Inflammatory macrophage treated with lipopolysaccharide for 4 hours (primary cell): ENCODE measurements at regions not wholly inside any gene's neighbourhood (a gene's known extent, or its start where the extent isn't known, plus 50 kb on each side); places are given as distances from the start of the nearest gene placed in this dataset.

Source experiments
- DNase-seq: peaks from one replicate; pipeline ENCODE4 v3.0.0-alpha.2; 2020

DNA sequence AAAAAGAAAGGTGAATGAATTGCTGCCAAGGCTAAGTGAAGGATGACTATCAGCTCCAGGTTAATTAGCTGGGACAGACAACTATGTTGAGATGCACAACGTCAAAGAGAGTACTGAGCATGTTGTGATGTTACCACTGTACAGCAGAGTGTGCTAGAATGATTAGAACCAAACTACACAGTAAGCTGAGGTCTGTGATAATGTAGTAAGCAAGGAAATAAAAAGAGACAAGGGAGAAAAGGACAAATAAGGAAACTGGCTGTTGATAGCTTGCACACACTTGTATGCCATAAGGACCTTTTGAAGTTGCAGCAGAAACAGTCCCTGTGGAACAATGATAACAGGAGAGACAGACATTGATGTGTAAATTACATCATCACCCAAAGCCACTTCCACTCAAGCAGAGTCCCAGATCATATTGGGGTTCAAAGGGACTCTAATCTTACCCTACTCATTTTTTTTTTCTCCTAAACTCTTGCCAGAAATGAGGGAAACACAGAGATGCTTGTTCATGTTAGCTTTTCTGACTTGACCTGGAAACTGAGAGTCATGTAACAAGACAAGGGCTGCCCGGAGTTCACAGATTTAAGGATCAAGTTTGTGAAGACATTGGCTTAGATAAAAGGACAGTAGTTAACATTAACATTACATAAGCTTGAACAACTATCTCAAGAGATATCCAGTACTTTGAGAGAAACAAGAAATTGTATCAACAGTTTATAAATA is 189.9 kb downstream of the CENPW start:
- DNase-seq, result no peak

- DNase-seq, result no peak
These were observed 190.9 kb downstream of the CENPW start for GRCh38 chr6:126530775-126531174.

GRCh38 chr6:126531286-126531685 is 191.4 kb downstream of the CENPW start:
- no peak for DNase-seq

GRCh38 chr6:126531840-126532239 is 191.9 kb downstream of the CENPW start:
- no peak for DNase-seq

DNA sequence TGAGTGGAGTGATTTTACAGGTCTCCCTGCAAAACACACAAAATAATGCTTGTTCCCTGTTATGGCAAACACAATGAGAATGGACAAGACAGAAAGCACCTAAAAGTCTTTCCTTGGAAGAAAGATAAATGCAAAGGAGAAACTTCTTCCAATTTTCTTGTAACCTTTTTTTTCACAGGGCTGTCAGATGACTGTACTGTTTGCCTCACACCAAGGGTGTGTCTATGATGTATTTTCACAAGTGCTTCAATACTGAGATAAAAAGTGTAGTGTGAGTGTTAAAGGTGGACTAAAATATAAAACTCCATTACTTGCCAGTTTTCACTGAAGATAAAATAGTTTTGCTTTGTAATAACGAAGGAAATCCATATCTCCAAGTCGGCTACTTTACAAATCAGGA is 194.5 kb downstream of the CENPW start:
- DNase-seq, result no peak

GRCh38 chr6:126535138-126535537 is 195.2 kb downstream of the CENPW start:
- no peak for DNase-seq

DNA sequence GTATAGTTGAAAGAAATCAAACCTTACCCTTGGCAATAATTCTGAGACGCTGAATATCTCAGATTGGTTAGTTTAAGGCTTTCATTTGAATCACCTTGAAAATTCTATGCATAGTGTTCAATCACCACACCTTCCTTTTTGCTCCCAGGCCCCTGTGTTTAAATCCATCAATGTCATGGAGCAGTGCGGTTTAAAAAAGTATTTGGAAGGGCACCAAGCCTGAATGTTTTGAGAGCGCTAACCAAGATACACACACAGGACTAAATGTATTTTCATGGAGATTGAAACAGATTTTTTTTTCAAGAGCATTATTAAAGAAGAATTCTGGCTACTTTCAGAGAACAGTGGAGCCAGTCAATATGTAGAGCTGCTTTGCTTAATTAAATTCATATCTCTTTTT is 195.7 kb downstream of the CENPW start:
- DNase-seq, result no peak

DNA sequence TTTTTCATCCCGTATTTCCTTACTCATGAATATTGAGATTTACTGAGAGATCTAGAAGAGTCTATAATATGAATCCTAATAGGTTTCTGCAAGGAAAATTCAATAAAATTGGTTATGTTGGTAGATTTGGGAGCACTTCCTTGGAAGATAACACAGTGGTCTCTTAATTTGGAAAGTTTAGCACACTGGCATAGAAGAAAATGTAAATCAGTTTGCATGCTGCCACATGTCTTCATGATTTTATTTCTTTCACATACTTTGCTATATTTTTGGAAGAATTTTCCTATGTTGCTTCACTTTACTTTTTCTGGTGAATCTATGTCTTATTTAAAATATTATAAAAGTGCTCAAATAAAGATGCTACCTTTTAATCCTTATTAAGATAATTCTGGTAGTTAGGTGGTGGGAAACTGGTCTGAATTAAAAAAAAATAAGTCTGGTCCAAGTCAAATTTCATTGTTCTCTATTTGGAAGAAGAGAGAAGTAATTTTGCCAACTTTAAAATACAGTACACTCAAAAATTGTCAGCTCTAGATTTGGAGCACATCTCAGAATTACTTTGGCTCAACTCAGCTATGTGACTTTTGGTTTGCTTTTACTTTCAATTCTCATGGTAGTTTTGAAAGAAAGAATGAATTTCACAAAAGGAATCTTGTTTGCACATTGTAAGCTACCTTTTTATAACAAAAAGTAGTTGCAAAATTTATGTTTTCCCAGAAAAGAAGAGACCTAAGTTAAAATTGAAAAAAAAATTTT is 197.3 kb downstream of the CENPW start:
- DNase-seq, result no peak

- no peak for DNase-seq
These were observed 199.1 kb downstream of the CENPW start for GRCh38 chr6:126539022-126539421.

DNA sequence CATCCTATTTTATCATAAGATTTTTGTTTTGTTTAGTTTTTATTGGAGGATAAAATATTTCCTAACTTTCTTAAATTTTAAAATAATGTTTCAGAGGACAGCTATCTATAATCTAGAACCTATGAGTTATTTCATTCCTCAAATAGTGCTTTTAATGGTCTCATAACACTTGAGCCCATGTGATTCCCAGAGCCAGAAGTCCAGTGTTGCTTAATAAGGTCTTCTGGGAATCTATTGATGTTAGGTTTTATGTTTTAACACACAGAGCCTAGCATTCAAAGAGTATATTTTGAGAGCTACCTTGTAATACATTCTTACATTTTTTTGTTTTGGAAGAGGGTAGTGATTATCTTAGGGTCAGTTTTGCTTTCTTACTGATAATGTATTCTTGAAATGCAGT is 200.2 kb downstream of the CENPW start:
- no peak for DNase-seq

DNA sequence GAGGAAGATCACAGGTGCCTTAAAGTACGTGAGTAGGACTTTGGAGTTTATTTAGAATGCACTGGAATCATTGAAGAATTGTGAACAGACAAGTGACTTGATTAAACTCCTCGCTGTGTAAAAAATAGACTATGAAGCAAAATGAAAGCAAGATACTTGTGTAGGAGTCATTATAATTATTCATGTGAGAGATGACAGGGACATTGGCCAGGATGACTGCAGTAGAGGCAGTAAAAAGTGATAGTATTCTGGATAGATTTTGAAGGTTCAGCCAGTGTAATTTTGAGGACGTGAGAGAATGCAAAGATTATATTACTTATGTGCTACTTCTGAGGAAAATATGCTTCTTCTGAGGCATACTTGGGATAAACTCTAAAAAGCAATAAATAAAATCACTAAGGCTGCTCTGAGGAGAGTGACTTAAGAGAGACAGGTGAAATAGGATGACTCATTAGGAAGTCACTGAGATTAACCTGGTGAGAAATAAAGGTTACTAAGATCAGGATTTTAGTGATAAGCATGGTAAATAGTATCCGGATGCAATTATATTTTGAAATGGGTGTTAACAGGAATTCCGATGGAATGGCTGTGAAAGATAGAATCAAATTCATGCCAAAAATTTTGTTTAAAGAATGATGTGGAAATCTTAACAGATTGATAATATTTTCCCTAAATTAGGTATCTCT is 202.0 kb downstream of the CENPW start:
- no peak for DNase-seq

- DNase-seq, result no peak
These were observed 206.7 kb downstream of the CENPW start for GRCh38 chr6:126546541-126547120.

DNA sequence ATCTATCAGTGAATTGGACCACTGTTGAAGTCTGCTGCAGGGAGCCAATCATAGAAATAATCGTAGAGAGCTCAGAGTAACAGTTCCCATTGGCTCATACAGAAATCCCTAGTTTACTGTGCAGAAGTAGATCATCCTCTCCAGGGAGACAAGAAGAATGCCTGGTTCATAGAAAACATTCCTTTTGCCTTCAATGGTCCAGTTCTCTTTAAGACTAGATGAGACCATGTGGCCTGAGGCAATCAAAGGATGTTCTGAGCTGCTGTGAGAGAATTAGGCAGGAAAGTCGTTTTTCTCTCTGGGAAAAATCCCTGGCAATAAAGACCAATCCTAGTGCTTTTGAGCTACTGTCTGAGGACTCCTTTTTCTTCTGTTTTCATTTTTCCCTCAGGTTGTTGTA is 208.4 kb downstream of the CENPW start:
- no peak for DNase-seq

GRCh38 chr6:126550323-126550722 is 210.4 kb downstream of the CENPW start:
- no peak for DNase-seq

- no peak for DNase-seq
These were observed 211.9 kb downstream of the CENPW start for GRCh38 chr6:126551832-126552231.

DNA sequence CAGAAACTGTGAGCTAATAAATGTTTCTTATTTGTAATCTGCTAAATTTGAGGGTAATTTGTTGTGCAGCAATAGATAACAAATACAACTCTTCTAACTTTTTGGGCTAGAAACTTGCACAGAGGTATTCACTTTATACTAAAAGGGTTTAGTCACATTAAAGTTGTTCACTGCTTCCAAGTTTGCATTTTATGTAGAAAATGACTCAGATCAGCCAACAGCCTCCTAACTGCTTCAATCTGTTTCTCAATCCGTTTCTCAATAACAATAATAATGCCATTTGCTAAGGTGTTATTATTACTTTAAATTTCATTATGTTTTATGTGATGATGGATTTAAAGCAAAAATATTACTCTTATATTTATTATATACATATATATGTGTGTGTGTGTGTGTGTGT is 213.9 kb downstream of the CENPW start:
- DNase-seq, result no peak

DNA sequence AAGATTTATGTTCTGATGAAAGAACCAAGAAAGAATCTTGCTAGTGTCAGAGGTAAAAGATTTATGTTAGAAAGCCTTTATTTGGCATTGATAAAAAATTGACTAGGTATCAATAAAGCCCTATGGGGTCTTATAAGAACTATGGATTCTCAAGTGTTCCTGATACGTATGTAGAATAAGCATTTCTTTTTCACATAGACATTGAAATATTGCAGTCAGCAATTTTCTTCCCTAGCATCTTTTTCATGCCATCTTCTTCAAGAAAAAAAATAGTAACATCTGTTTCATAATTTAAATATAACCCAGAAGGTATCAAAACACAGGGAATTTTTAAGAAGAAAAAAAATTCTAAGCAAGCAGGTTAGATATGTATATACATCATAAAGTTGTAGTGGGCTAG is 230.6 kb downstream of the CENPW start:
- no peak for DNase-seq

- no peak for DNase-seq
These were observed 234.4 kb downstream of the CENPW start for GRCh38 chr6:126574301-126574700.

GRCh38 chr6:126581316-126581715 is 241.4 kb downstream of the CENPW start:
- DNase-seq, result no peak

- no peak for DNase-seq
These were observed 260.5 kb downstream of the CENPW start for GRCh38 chr6:126600258-126600916.

GRCh38 chr6:126603410-126603809 is 263.5 kb downstream of the CENPW start:
- DNase-seq, result no peak

DNA sequence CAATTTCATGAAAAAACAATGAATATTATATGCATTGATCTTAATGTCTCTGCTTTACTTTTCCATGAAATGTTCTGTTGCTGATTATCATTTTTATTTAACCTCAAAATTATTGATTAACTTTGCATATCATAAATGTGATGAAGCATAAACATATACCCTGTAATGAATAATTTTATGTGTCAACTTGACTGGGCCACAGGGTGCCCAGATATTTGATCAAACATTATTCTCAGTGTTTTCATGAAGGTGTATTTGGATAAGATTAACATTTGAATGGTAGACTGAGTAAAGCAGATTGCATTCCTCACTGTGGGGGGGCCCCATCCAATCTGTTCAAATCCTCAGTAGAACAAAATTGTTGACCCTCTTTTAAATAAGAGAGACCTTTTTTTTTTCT is 265.2 kb downstream of the CENPW start:
- DNase-seq, result no peak

DNA sequence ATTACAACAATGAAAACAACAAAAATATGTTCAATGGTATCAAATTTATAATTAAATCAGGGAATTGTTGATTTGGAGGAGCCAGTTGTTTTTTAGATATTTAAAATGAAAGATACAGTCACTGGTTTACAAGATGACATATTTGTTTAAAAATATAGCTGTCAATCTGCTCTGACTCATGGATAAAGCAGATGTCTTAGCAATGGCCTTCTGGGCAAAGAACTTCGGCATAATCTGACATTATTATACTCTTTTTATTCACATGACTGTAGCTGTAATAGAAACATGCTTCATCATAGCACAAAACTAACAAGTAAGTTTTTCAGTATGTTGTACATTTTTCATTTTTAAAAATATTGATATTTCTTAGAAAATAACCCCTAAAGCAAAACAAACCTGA is 267.4 kb downstream of the CENPW start:
- no peak for DNase-seq
